IMR-90 (cell line): ENCODE measurements at regions not wholly inside any gene's neighbourhood (a gene's known extent, or its start where the extent isn't known, plus 50 kb on each side); places are given as distances from the start of the nearest gene placed in this dataset.

Source experiments
- ATAC-seq: fragments of 200-7000 bp; cut with Tn5 transposase; 2 replicates; pipeline ENCODE4 v1.9.1; 2020; ENCODE audit warnings: low read depth, mild to moderate bottlenecking, moderate library complexity
- BruUV-seq: library from RNA; stranded (reverse); fragments of 400-500 nt; replicated peaks from 2 replicates; lab custom pipeline; 2021; lab: Mats Ljungman, UMichigan
- CTCF ChIA-PET: fragments of 300-600 bp; formaldehyde crosslinking; extraction: SDS; loops from one replicate; lab custom pipeline; 2021; ENCODE audit warnings: antibody characterized with exemption; lab: Yijun Ruan, JAX
- POLR2A ChIA-PET: fragments of 300-600 bp; sonication (Branson Sonifier 250); formaldehyde crosslinking; loops from one replicate; lab custom pipeline; 2022; ENCODE audit warnings: antibody characterized with exemption; ENCODE audit not compliant: unreplicated experiment; lab: Charles Lee
- DNase-seq: peaks from one replicate; pipeline ENCODE4 v3.0.0; 2013
- H2AFZ ChIP-seq: replicated peaks from 2 replicates; pipeline ENCODE3; 2013; ENCODE audit warnings: low read length, mild to moderate bottlenecking; ENCODE audit not compliant: poor library complexity
- H2AK5ac ChIP-seq: 2 replicates; pipeline ENCODE4 v1.6.1; 2013; ENCODE audit warnings: low read depth, low read length, inconsistent platforms
- H2AK9ac ChIP-seq: replicated peaks from 2 replicates; pipeline ENCODE3; 2013; ENCODE audit warnings: mild to moderate bottlenecking, low read depth, low read length, moderate library complexity; ENCODE audit not compliant: poor library complexity
- H2BK120ac ChIP-seq: 2 replicates; pipeline ENCODE4 v1.6.1; 2013; ENCODE audit warnings: low read depth, low read length, inconsistent platforms
- H2BK15ac ChIP-seq: 3 replicates; pipeline ENCODE4 v1.6.1; 2013; ENCODE audit warnings: low read depth, low read length, inconsistent platforms
- H2BK20ac ChIP-seq: 2 replicates; pipeline ENCODE4 v1.6.1; 2013; ENCODE audit warnings: low read depth, mild to moderate bottlenecking, inconsistent platforms, low read length, moderate library complexity
- H2BK5ac ChIP-seq: 2 replicates; pipeline ENCODE4 v1.6.1; 2013; ENCODE audit warnings: mild to moderate bottlenecking, low read depth, low read length, inconsistent platforms; ENCODE audit not compliant: poor library complexity, severe bottlenecking
- H3K14ac ChIP-seq: replicated peaks from 2 replicates; pipeline ENCODE4 v1.6.1; 2013; ENCODE audit warnings: low read depth, low read length, inconsistent platforms
- H3K18ac ChIP-seq: 2 replicates; pipeline ENCODE4 v1.6.1; 2013; ENCODE audit warnings: low read depth, low read length, control low read depth
- H3K23ac ChIP-seq: 2 replicates; pipeline ENCODE4 v1.6.1; 2013; ENCODE audit warnings: low read depth, low read length, inconsistent platforms
- H3K27ac ChIP-seq: 2 replicates; pipeline ENCODE4 v1.5.1; 2013; ENCODE audit warnings: mild to moderate bottlenecking, control low read depth, low read length; ENCODE audit not compliant: insufficient read depth
- H3K27me3 ChIP-seq: 2 replicates; pipeline ENCODE4 v1.6.1; 2013; ENCODE audit warnings: low read length; ENCODE audit not compliant: control insufficient read depth, insufficient read depth
- H3K36me3 ChIP-seq: 2 replicates; pipeline ENCODE4 v1.6.1; 2013; ENCODE audit warnings: low read length, mixed read lengths; ENCODE audit not compliant: control insufficient read depth, insufficient read depth
- H3K4ac ChIP-seq: 2 replicates; pipeline ENCODE4 v1.6.1; 2013; ENCODE audit warnings: low read depth, low read length, inconsistent platforms
- H3K4me1 ChIP-seq: 2 replicates; pipeline ENCODE4 v1.6.1; 2013; ENCODE audit warnings: low read length, mixed read lengths; ENCODE audit not compliant: control insufficient read depth, insufficient read depth
- H3K4me2 ChIP-seq: 2 replicates; pipeline ENCODE4 v1.6.1; 2013; ENCODE audit warnings: low read depth, mild to moderate bottlenecking, control low read depth, low read length, moderate library complexity
- H3K4me3 ChIP-seq: 2 replicates; pipeline ENCODE4 v1.5.1; 2013; ENCODE audit warnings: low read depth, mild to moderate bottlenecking, control low read depth, low read length, moderate library complexity; ENCODE audit not compliant: insufficient read depth
- H3K56ac ChIP-seq: 2 replicates; pipeline ENCODE4 v1.6.1; 2013; ENCODE audit warnings: low read length, inconsistent platforms; ENCODE audit not compliant: insufficient read depth; ENCODE audit errors: extremely low read depth
- H3K79me1 ChIP-seq, 2 experiments: 2 replicates each; pipeline ENCODE4 v1.6.1; 2013; ENCODE audit warnings: low read length in 2 of 2, inconsistent platforms in 1 of 2, low read depth in 1 of 2
- H3K9ac ChIP-seq: 2 replicates; pipeline ENCODE4 v1.6.1; 2013; ENCODE audit warnings: low read depth, low read length, control low read depth
- H3K9me1 ChIP-seq: 2 replicates; pipeline ENCODE4 v1.6.1; 2013; ENCODE audit warnings: low read length, inconsistent platforms; ENCODE audit not compliant: insufficient read depth
- H3K9me3 ChIP-seq: 2 replicates; pipeline ENCODE4 v1.6.1; 2013; ENCODE audit warnings: low read length; ENCODE audit not compliant: control insufficient read depth, insufficient read depth
- H4K20me1 ChIP-seq: 2 replicates; pipeline ENCODE4 v1.6.1; 2013; ENCODE audit warnings: low read length, inconsistent platforms; ENCODE audit not compliant: insufficient read depth
- H4K5ac ChIP-seq: 2 replicates; pipeline ENCODE4 v1.6.1; 2013; ENCODE audit warnings: mild to moderate bottlenecking, low read depth, low read length, control low read depth
- H4K8ac ChIP-seq, 2 experiments: 2 replicates each; pipeline ENCODE4 v1.6.1; 2013; ENCODE audit warnings: low read depth in 2 of 2, low read length in 2 of 2, control low read depth in 1 of 2, inconsistent platforms in 1 of 2
- H4K91ac ChIP-seq: 2 replicates; pipeline ENCODE4 v1.6.1; 2013; ENCODE audit warnings: low read depth, low read length, inconsistent platforms; ENCODE audit not compliant: insufficient read depth
- CEBPB ChIP-seq: IDR thresholded peaks from 2 replicates; pipeline ENCODE4 v1.6.1; 2012; ENCODE audit warnings: low read depth, low read length, improper control_type of control experiment
- CHD1 ChIP-seq: IDR thresholded peaks from 2 replicates; pipeline ENCODE4 v1.6.1; 2012; ENCODE audit warnings: low read depth, low read length, improper control_type of control experiment
- FOS ChIP-seq: fragments of 150-350 bp; IDR thresholded peaks from 2 replicates; pipeline ENCODE4 v1.6.1; 2016; ENCODE audit warnings: low read depth, low read length
- MAZ ChIP-seq: IDR thresholded peaks from 2 replicates; pipeline ENCODE4 v1.6.1; 2012; ENCODE audit warnings: low read depth, mild to moderate bottlenecking, low read length, improper control_type of control experiment, moderate library complexity, borderline replicate concordance
- MXI1 ChIP-seq: IDR thresholded peaks from 2 replicates; pipeline ENCODE4 v1.6.1; 2012; ENCODE audit warnings: low read depth, mild to moderate bottlenecking, low read length, moderate library complexity, borderline replicate concordance
- RAD21 ChIP-seq: IDR thresholded peaks from 2 replicates; pipeline ENCODE4 v1.6.1; 2012; ENCODE audit warnings: low read length, improper control_type of control experiment
- RCOR1 ChIP-seq: IDR thresholded peaks from 2 replicates; pipeline ENCODE4 v1.6.1; 2012; ENCODE audit warnings: mild to moderate bottlenecking, low read length, improper control_type of control experiment; ENCODE audit not compliant: insufficient replicate concordance
- SMC3 ChIP-seq: fragments of 150-350 bp; IDR thresholded peaks from 2 replicates; pipeline ENCODE4 v1.6.1; 2016; ENCODE audit warnings: low read depth, mild to moderate bottlenecking, antibody characterized with exemption, low read length, moderate library complexity
- USF2 ChIP-seq: fragments of 150-350 bp; IDR thresholded peaks from 2 replicates; pipeline ENCODE4 v1.6.1; 2017; ENCODE audit warnings: mild to moderate bottlenecking, antibody characterized with exemption, low read length, low read depth
- dilution Hi-C: fragments of 300-500 bp; cut with HindIII; formaldehyde crosslinking; loops from one replicate; pipeline ENCODE4 v1.14.3; 2018; ENCODE audit warnings: low sequenced_read_pairs; ENCODE audit not compliant: unreplicated experiment
- in situ Hi-C: fragments of 300-500 bp; cut with MboI; formaldehyde crosslinking; loops from 3 replicates; pipeline ENCODE4 v1.14.3; 2019; ENCODE audit warnings: low sequenced_read_pairs, inconsistent platforms, mixed read lengths
- intact Hi-C: fragments of 100-400 bp; cut with micrococcal nuclease; formaldehyde crosslinking; loops from 2 replicates; pipeline ENCODE4 v1.10.0; 2022

GRCh38 chr1:90526954-90527353 is 190.1 kb downstream of the BARHL2 start:
- Histone ChIP-seq H3K79me1 (no peaks in the 10 kb centered on the region), H3K4me3 (no peak overlapping the region), H4K91ac (no peak overlapping the region), H4K20me1 (no peaks in the 10 kb centered on the region), H3K4ac (no peak overlapping the region), H2BK15ac (no peak overlapping the region), H2BK120ac (no peak overlapping the region), H3K18ac (no peak overlapping the region), H3K14ac (no peak overlapping the region), H2AK5ac (no peak overlapping the region), H4K5ac (no peak overlapping the region), H3K27me3 (no peaks in the 10 kb centered on the region), H3K27ac (no peak overlapping the region), H3K36me3 (no peaks in the 10 kb centered on the region), H3K9me1 (no peaks in the 10 kb centered on the region), H3K9ac (no peak overlapping the region), H2BK5ac (no peak overlapping the region), H4K8ac (no peak overlapping the region), H3K4me1 (no peaks in the 10 kb centered on the region), H3K9me3 (no peaks in the 10 kb centered on the region), H3K4me2 (no peak overlapping the region), H2AFZ (no peak overlapping the region), H3K56ac (no peak overlapping the region), H3K23ac (no peak overlapping the region), H2AK9ac (no peak overlapping the region), H2BK20ac (no peak overlapping the region)
- TF ChIP-seq USF2 (no peak), CEBPB (no peak), MAZ (no peak), RCOR1 (no peak), CHD1 (no peak), SMC3 (no peak), MXI1 (no peak), FOS (no peak), RAD21 (no peak)
- ChIA-PET CTCF (no interaction called here), POLR2A (no interaction called here)
- dilution Hi-C loops (no loop called here), intact Hi-C loops (no loop called here), in situ Hi-C loops (no loop called here)
- DNase-seq, result no peak
- BruUV-seq, result no TSS peak
- no peak for ATAC-seq
